ENCODE measurements at regions not wholly inside any gene's neighbourhood (a gene's known extent, or its start where the extent isn't known, plus 50 kb on each side); places are given as distances from the start of the nearest gene placed in this dataset.
"Not testable (repeated sequence)": the region's sequence is repeated elsewhere in the genome, so short reads cannot be mapped to it uniquely, and the experiment has no call there.

GRCh38 chr2:176910828-176911227, 301.8 kb upstream of the HNRNPA3 start:
- DNase-seq (ENCODE audit: low read depth, low spot score): no peak
- Mint-ChIP-seq H3K4me1 (peaks cover 4% of the 10 kb centered on the region), H3K4me3 (no peak overlapping the region), H3K36me3 (ENCODE audit: low read depth) (no peaks in the 10 kb centered on the region), H3K27ac (ENCODE audit: unreplicated experiment) (no peak overlapping the region), H3K9me3 (no peaks in the 10 kb centered on the region), H3K27me3 (ENCODE audit: low read depth) (no peaks in the 10 kb centered on the region)
- no peak for TF ChIP-seq CTCF (conservative IDR thresholded peaks at IDR 0.05)

GRCh38 chr2:176913955-176914354, 298.6 kb upstream of the HNRNPA3 start:
- no peaks in the 10 kb centered on the region for H3K9me3 Mint-ChIP-seq
- no peaks in the 10 kb centered on the region for H3K4me1 Mint-ChIP-seq
- H3K36me3 Mint-ChIP-seq (ENCODE audit: low read depth): no peaks in the 10 kb centered on the region
- no peak for DNase-seq (ENCODE audit: low read depth, low spot score)
- H3K4me3 Mint-ChIP-seq: no peak overlapping the region
- TF ChIP-seq CTCF (conservative IDR thresholded peaks at IDR 0.05): no peak
- H3K27ac Mint-ChIP-seq (ENCODE audit: unreplicated experiment): no peak overlapping the region
- H3K27me3 Mint-ChIP-seq (ENCODE audit: low read depth): no peaks in the 10 kb centered on the region

- no peak overlapping the region for H3K4me3 Mint-ChIP-seq
- H3K4me1 Mint-ChIP-seq: no peaks in the 10 kb centered on the region
- H3K27ac Mint-ChIP-seq (ENCODE audit: unreplicated experiment): no peak overlapping the region
- no peak for DNase-seq (ENCODE audit: low read depth, low spot score)
- H3K9me3 Mint-ChIP-seq: no peaks in the 10 kb centered on the region
- no peaks in the 10 kb centered on the region for H3K36me3 Mint-ChIP-seq (ENCODE audit: low read depth)
- no peaks in the 10 kb centered on the region for H3K27me3 Mint-ChIP-seq (ENCODE audit: low read depth)
- no peak for TF ChIP-seq CTCF (conservative IDR thresholded peaks at IDR 0.05)
These were observed 298.2 kb upstream of the HNRNPA3 start for GRCh38 chr2:176914371-176914770.

GRCh38 chr2:176922545-176922944, 290.0 kb upstream of the HNRNPA3 start:
- not testable (repeated sequence) for H3K9me3 Mint-ChIP-seq; H3K27ac Mint-ChIP-seq (ENCODE audit: unreplicated experiment); H3K36me3 Mint-ChIP-seq (ENCODE audit: low read depth); H3K27me3 Mint-ChIP-seq (ENCODE audit: low read depth); H3K4me1 Mint-ChIP-seq; DNase-seq (ENCODE audit: low read depth, low spot score); H3K4me3 Mint-ChIP-seq

GRCh38 chr2:176923205-176923604, 289.4 kb upstream of the HNRNPA3 start:
- DNase-seq (ENCODE audit: low read depth, low spot score): no peak
- Mint-ChIP-seq H3K36me3 (ENCODE audit: low read depth) (no peaks in the 10 kb centered on the region), H3K9me3 (peaks cover 2% of the 10 kb centered on the region), H3K4me3 (no peak overlapping the region), H3K4me1 (no peaks in the 10 kb centered on the region), H3K27ac (ENCODE audit: unreplicated experiment) (no peak overlapping the region), H3K27me3 (ENCODE audit: low read depth) (no peaks in the 10 kb centered on the region)
- TF ChIP-seq CTCF (conservative IDR thresholded peaks at IDR 0.05): no peak

- TF ChIP-seq CTCF (conservative IDR thresholded peaks at IDR 0.05): no peak
- Mint-ChIP-seq H3K9me3 (peaks cover 2% of the 10 kb centered on the region), H3K36me3 (ENCODE audit: low read depth) (no peaks in the 10 kb centered on the region), H3K4me1 (no peaks in the 10 kb centered on the region), H3K27ac (ENCODE audit: unreplicated experiment) (no peak overlapping the region), H3K4me3 (no peak overlapping the region), H3K27me3 (ENCODE audit: low read depth) (no peaks in the 10 kb centered on the region)
- no peak for DNase-seq (ENCODE audit: low read depth, low spot score)
These were observed 287.6 kb upstream of the HNRNPA3 start for GRCh38 chr2:176924909-176925534.

Measured in neural crest cell (in vitro differentiated cells).